ENCODE measurements at regions not wholly inside any gene's neighbourhood (a gene's known extent, or its start where the extent isn't known, plus 50 kb on each side); places are given as distances from the start of the nearest gene placed in this dataset.
A peak's percentile ranks its signal among the peaks of the same experiment; 100 is the strongest.
"Not testable (repeated sequence)": the region's sequence is repeated elsewhere in the genome, so short reads cannot be mapped to it uniquely, and the experiment has no call there.

GRCh38 chr3:148525621-148526020 is 172.1 kb upstream of the AGTR1 start:
- not testable (repeated sequence) for DNase-seq

- DNase-seq: peak; percentile 48
Observed at GRCh38 chr3:148528024-148528423, 169.7 kb upstream of the AGTR1 start.

GRCh38 chr3:148531836-148532235 is 165.9 kb upstream of the AGTR1 start:
- DNase-seq: no peak

GRCh38 chr3:148532326-148532725 is 165.4 kb upstream of the AGTR1 start:
- DNase-seq: peak; percentile 14

DNA sequence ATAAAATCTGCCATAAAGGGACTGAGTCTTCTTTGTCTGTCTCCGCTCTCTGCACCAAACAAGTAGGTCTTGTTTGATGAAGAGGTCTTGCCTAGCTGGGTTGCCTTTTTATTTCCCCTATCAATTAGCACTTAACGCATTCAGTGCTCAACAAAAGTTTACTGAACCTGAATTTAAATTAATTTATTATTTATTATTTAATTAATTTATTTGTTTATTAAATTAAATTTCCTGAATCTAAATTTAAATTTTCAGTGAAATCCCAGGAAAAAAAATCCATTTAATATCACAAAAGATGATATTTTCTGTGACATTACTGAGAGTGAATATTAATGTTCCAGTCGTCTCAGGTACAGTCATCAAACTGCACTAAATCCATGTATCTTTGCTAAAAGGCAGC is 164.9 kb upstream of the AGTR1 start:
- DNase-seq: no peak

DNA sequence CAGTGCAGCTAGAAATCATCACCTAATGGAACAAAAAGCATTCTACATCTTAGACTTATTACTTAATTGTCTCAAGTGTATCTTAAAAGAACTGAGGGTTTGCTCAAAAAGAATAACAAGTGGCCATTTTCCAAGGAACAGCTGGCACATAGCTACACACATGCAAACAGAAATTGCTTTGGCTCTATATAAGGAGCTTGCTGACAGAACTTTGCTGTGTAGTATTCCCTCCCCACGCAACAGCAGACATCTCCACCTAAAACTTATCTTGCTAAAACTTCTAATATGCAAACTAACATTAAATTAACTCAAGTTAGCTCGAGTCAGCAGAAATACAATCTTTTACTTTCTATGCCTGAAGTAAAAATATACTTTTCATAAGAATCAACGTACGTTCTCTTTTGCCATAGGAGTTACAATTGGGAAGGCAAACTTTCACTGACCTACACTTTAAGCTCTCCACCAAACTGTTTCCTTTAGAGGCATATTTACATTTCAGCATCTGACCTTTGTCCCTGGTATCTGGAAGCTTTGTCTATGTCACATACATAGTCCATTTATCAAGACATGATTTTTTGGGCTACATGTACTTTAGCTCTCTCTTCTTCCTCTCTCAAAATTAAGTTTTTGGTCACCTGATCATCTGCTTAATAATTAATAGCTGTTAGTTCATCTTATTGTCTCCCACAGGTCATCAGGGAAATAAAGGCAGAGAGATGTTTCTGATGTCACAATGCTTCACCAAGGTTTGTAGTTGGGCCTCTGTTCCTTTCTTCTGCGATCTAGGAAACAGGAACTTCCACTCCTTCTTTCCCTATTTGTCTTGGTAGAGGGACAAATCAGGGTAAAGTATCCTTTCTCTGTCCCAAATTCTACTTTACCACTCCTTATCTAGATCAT is 163.4 kb upstream of the AGTR1 start:
- no peak for DNase-seq

GRCh38 chr3:148535001-148535400 is 162.7 kb upstream of the AGTR1 start:
- no peak for DNase-seq

DNA sequence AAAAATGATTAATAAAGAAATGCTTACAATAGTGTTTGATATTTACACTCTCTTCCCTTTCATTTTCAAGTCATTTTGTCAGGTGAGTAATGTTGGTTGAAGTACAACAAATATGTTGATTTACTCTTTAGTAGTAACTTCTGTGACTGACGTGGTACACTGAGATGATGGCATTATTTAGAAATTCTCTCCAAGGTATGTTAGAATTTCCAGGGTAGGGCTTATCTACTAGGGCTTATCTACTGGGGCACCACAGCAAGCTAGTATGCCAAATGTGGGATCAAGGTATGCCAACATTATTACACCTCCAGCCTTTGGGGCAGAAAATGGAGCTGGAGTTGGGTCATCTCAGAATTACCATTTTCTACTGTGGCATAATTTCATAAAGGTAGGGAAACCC is 157.4 kb upstream of the AGTR1 start:
- no peak for DNase-seq

DNA sequence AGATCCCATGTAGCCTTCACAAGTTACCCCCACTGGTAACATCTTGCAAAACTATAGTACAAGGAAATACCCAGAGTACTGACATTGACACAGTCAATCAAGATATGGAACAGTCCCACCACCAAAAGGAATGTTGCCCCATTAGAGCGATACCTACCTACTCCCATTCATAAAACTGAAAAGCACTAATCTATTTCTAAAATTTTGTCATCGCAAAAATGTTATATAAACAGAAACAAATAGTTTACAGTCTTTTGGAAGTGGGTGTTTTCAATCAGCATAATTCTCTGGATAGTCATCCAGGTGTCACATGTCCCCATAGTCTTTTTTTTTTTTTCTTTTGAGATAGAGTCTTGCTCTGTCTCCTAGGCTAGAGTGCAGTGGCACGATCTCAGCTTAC is 156.9 kb upstream of the AGTR1 start:
- no peak for DNase-seq

DNA sequence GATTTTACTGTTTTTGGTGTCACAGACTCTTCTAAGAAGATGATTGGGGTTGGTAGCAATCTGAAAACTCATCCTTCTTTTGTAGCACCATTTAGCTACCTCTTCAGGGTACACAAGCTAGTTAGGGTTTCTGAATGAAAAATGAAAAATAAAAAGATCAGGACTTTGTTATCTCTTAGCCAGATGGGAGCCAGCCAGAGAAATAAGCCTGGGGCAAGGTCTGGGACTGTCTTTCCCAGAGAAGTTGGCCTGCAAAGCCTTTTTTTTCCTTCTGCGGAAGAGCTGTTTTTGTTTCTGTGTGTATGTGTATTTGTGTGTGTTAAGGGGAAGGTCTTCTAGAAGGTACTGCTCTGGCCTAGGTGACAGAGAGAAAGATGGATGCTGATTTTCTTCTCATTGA is 150.7 kb upstream of the AGTR1 start:
- no peak for DNase-seq

GRCh38 chr3:148551767-148552260 is 145.9 kb upstream of the AGTR1 start:
- peak; percentile 23 for DNase-seq

GRCh38 chr3:148554367-148554766 is 143.3 kb upstream of the AGTR1 start:
- DNase-seq: no peak

DNA sequence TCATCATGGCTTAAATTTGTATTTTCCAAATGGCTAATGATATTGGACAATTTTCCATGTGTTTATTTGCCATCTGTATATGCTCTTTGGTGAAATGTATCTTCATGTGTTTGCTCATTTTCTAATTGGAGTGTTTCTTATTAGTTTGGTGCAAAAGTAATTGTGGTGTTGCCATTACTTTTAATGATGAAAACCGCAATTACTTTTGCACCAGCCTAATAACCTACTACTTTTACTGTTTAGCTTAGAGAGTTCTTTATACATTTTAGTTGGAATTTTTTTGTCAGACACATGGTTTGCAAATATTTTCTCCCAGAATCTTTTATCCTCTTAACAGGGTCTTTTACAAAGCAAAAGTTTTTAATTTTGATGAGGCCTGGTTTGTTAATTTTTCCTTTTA is 141.0 kb upstream of the AGTR1 start:
- DNase-seq: no peak

DNA sequence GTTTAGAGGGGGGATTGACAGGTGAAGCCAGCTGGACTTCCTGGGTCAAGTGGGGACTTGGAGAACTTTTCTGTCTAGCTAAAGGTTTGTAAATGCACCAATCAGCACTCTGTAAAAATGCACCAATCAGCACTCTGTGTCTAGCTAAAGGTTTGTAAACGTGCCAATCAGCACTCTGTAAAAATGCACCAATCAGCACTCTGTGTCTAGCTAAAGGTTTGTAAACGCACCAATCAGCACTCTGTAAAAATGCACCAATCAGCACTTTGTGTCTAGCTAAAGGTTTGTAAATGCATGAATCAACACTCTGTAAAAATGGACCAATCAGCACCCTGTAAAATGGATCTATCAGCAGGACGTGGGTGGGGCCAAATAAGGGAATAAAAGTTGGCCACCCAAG is 120.1 kb upstream of the AGTR1 start:
- not testable (repeated sequence) for DNase-seq

DNA sequence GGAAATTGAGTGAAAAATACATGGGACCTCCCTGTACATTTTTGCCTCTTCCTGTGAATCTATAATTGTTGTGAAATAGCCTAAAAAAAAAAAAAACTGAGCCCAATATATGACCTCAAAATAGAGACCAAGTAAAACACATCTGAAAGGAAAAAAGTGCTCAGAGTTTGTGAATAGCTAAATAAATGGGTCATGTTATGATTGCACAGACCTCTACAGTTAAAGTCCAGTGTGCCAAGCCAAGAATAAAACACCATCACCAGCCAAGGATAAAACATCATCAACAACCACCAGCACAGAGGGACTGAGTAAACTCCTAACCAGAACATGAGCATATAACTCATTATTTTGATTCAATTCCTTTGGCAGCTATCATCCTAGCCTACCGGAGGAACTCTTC is 115.6 kb upstream of the AGTR1 start:
- peak; percentile 1 for DNase-seq

DNA sequence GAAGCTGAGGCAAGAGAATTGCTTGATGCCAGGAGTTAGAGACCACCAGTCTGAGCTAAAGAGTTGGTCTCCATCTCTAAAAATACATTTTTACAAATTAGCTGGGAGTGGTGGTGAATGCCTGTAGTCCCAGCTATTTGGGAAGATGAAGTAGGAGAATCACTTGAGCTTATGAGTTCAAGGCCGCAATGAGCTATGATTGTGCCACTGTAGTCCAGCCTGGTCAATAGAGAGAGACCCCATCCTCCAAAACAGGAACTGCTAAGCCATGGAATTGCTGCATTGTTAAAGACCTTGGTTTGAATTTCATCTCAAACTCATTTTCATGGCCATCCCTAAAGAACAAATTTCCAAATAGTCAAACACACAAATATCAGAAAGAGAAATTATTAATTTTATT is 113.9 kb upstream of the AGTR1 start:
- no peak for DNase-seq

DNA sequence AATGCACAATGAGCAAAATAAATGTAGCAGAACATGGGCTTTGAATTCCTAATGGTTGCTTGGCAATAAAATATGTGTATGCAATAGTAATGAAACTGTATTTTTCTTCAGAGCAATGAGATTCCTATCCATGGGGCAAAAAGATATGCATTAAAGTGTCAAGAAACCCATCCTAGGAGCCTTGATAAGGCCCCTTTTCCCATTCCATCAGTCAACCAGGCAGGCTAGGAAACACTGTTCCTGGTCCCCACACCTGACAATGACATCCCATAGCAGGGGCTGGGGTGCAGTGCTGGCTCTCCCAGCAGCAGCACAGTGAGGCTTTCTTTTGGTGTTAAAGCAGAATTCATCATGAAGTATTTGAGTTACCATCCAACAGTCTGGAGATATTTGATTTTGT is 113.3 kb upstream of the AGTR1 start:
- DNase-seq: no peak

- no peak for DNase-seq
Observed at GRCh38 chr3:148585671-148586379, 111.9 kb upstream of the AGTR1 start.

- peak; percentile 1 for DNase-seq
Observed at GRCh38 chr3:148588291-148588690, 109.4 kb upstream of the AGTR1 start.

- no peak for DNase-seq
Observed at GRCh38 chr3:148591525-148591924, 106.2 kb upstream of the AGTR1 start.

DNA sequence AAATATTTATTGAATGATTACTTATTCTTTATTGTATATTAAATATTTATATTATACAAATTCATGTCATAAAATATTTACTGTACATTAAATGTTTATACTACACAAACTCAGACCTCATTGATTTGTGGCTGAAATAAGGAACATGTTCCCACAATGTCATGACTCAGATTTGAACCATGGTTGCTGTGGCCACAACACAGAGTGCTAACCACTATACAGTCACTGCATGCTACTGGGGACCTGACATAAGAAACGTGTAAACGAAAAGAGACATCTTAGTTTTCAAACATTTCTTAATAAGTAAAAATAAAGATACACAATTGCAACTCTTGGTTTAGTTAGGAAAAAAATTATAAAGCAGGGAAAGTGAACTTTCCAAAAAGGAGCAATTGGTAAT is 99.1 kb upstream of the AGTR1 start:
- peak; percentile 2 for DNase-seq

- no peak for DNase-seq
Observed at GRCh38 chr3:148599481-148599880, 98.2 kb upstream of the AGTR1 start.

DNA sequence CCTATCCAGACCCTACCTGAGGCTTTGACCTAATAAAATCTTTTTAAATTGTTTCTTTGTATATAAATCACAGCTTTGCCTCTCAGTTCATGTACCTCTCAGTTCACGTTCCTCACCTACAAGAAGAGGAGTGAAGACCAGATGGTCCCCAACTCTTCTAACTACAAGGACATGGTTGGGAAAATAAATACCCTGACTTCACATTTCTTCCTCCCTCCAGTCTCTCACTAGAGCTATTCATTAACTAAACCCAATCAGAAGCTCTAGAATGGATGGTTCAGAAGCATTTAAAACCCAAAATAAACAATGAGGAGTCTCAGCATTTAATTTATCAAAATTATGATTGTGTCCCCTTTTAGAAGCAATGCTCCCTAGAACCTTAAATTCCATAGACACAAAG is 97.3 kb upstream of the AGTR1 start:
- no peak for DNase-seq
